ENCODE measurements at regions not wholly inside any gene's neighbourhood (a gene's known extent, or its start where the extent isn't known, plus 50 kb on each side); places are given as distances from the start of the nearest gene placed in this dataset.

DNA sequence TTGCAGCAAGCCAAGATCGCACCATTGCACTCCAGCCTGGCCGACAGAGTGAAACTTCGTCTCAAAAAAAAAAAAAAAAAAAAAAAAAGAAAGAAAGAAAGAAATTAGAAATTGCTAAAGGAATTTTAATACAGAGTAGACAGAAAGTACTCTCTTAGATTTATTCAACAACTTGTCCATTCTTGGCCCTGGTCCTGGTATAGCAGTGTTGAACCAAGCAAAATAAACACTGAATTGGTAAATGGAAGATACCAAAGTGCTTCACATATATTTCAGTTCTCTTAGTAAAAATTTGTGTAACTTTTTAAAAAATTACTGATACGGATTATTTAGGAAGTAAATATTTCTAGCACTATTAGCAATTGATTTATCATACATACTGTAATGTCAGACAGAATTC lies 165.9 kb upstream of the TLL1 start:
- Histone ChIP-seq H3K27me3 (ENCODE audit: control insufficient read depth, insufficient read depth, low read length) (no peaks in the 10 kb centered on the region), H3K9me3 (ENCODE audit: control insufficient read depth, insufficient read depth, low read depth, low read length) (no peaks in the 10 kb centered on the region), H3K27ac (ENCODE audit: low read length) (no peak overlapping the region), H3K36me3 (ENCODE audit: control insufficient read depth, insufficient read depth, low read length) (no peaks in the 10 kb centered on the region), H3K4me3 (ENCODE audit: low read depth in 2 of 2, low read length in 2 of 2) (no peak overlapping the region), H3K4me1 (ENCODE audit: control insufficient read depth, insufficient read depth, low read length) (no peaks in the 10 kb centered on the region)
- ATAC-seq (no peak), DNase-seq (ENCODE audit: low read depth, low spot score) (no peak)
- TF ChIP-seq TCF7L2 (IDR thresholded peaks at IDR 0.05; ENCODE audit: low read depth, low read length) (no peak), SIN3A (IDR thresholded peaks at IDR 0.05; ENCODE audit: borderline replicate concordance, insufficient read depth, low read depth, low read length) (no peak), POLR2AphosphoS5 (IDR thresholded peaks at IDR 0.05; ENCODE audit: low read depth, low read length) (no peak)
- TF ChIP-seq, protein P1, sequence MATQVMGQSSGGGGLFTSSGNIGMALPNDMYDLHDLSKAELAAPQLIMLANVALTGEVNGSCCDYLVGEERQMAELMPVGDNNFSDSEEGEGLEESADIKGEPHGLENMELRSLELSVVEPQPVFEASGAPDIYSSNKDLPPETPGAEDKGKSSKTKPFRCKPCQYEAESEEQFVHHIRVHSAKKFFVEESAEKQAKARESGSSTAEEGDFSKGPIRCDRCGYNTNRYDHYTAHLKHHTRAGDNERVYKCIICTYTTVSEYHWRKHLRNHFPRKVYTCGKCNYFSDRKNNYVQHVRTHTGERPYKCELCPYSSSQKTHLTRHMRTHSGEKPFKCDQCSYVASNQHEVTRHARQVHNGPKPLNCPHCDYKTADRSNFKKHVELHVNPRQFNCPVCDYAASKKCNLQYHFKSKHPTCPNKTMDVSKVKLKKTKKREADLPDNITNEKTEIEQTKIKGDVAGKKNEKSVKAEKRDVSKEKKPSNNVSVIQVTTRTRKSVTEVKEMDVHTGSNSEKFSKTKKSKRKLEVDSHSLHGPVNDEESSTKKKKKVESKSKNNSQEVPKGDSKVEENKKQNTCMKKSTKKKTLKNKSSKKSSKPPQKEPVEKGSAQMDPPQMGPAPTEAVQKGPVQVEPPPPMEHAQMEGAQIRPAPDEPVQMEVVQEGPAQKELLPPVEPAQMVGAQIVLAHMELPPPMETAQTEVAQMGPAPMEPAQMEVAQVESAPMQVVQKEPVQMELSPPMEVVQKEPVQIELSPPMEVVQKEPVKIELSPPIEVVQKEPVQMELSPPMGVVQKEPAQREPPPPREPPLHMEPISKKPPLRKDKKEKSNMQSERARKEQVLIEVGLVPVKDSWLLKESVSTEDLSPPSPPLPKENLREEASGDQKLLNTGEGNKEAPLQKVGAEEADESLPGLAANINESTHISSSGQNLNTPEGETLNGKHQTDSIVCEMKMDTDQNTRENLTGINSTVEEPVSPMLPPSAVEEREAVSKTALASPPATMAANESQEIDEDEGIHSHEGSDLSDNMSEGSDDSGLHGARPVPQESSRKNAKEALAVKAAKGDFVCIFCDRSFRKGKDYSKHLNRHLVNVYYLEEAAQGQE (IDR thresholded peaks at IDR 0.05; ENCODE audit: insufficient read depth in 1 of 2, low read depth in 2 of 2, low read length in 1 of 2) = no peak
- TF ChIP-seq, protein P2, sequence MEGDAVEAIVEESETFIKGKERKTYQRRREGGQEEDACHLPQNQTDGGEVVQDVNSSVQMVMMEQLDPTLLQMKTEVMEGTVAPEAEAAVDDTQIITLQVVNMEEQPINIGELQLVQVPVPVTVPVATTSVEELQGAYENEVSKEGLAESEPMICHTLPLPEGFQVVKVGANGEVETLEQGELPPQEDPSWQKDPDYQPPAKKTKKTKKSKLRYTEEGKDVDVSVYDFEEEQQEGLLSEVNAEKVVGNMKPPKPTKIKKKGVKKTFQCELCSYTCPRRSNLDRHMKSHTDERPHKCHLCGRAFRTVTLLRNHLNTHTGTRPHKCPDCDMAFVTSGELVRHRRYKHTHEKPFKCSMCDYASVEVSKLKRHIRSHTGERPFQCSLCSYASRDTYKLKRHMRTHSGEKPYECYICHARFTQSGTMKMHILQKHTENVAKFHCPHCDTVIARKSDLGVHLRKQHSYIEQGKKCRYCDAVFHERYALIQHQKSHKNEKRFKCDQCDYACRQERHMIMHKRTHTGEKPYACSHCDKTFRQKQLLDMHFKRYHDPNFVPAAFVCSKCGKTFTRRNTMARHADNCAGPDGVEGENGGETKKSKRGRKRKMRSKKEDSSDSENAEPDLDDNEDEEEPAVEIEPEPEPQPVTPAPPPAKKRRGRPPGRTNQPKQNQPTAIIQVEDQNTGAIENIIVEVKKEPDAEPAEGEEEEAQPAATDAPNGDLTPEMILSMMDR (IDR thresholded peaks at IDR 0.05) = no peak
- intact Hi-C loops (cut with micrococcal nuclease; ENCODE audit: unreplicated experiment) = no loop called here
- no TSS peak for BruUV-seq (replicated peaks)
- ChIA-PET POLR2A (no interaction called here), CTCF (no interaction called here)
- in situ Hi-C loops (cut with HindIII; ENCODE audit: low pct_unique_long_range_greater_than_20kb, low sequenced_read_pairs) = no loop called here

DNA sequence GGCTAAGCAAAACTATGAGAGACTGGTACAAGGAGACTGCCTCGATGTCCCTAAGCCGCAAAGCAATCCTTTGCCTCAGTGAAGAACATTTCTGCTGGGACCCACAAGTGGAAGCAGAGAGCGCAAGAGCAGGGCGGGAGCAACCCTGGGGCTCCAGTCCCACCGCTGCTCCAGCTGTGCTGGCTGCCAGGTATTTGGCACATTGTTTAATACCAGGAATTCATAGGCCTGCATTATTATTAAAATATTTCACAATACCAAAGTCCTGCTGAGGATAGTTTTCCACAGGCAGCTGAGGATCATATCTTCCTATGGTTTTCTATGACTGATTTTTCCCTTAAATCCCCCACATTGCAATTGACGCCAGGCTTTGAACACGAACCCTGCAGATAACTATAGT lies 163.5 kb upstream of the TLL1 start:
- no peak for TF ChIP-seq POLR2AphosphoS5 (IDR thresholded peaks at IDR 0.05; ENCODE audit: low read depth, low read length)
- TF ChIP-seq, protein P1 (IDR thresholded peaks at IDR 0.05; ENCODE audit: insufficient read depth in 1 of 2, low read depth in 2 of 2, low read length in 1 of 2) = no peak
- TF ChIP-seq, protein P2 (IDR thresholded peaks at IDR 0.05) = no peak
- in situ Hi-C loops (cut with HindIII; ENCODE audit: low pct_unique_long_range_greater_than_20kb, low sequenced_read_pairs) (no loop called here), intact Hi-C loops (cut with micrococcal nuclease; ENCODE audit: unreplicated experiment) (no loop called here)
- POLR2A ChIA-PET = no interaction called here
- CTCF ChIA-PET = no interaction called here
- DNase-seq (ENCODE audit: low read depth, low spot score) (no peak), ATAC-seq (no peak)
- H3K27me3 ChIP-seq (ENCODE audit: control insufficient read depth, insufficient read depth, low read length) = no peaks in the 10 kb centered on the region
- no peak overlapping the region for H3K27ac ChIP-seq (ENCODE audit: low read length)
- no TSS peak for BruUV-seq (replicated peaks)
- no peak overlapping the region for H3K4me3 ChIP-seq (ENCODE audit: low read depth in 2 of 2, low read length in 2 of 2)
- no peaks in the 10 kb centered on the region for H3K4me1 ChIP-seq (ENCODE audit: control insufficient read depth, insufficient read depth, low read length)
- no peaks in the 10 kb centered on the region for H3K9me3 ChIP-seq (ENCODE audit: control insufficient read depth, insufficient read depth, low read depth, low read length)
- H3K36me3 ChIP-seq (ENCODE audit: control insufficient read depth, insufficient read depth, low read length) = no peaks in the 10 kb centered on the region
